ENCODE measurements at regions not wholly inside any gene's neighbourhood (a gene's known extent, or its start where the extent isn't known, plus 50 kb on each side); places are given as distances from the start of the nearest gene placed in this dataset.

- H4K20me1 ChIP-seq (ENCODE audit: insufficient read depth): no peaks in the 10 kb centered on the region
- H3K9ac ChIP-seq (ENCODE audit: low read length): no peak overlapping the region
- no peaks in the 10 kb centered on the region for H3K9me3 ChIP-seq (ENCODE audit: low read length)
- no peaks in the 10 kb centered on the region for H3K36me3 ChIP-seq (ENCODE audit: insufficient read depth, low read length)
- no peaks in the 10 kb centered on the region for H3K9me2 ChIP-seq (ENCODE audit: insufficient read depth, low read length)
- no peak overlapping the region for H3K27ac ChIP-seq (ENCODE audit: low read length)
- TF ChIP-seq TAF1 (IDR thresholded peaks at IDR 0.05; ENCODE audit: low read depth) (no peak), CTCF (IDR thresholded peaks at IDR 0.05; ENCODE audit: poor library complexity, severe bottlenecking) (no peak), MXI1 (conservative IDR thresholded peaks at IDR 0.05; ENCODE audit: poor library complexity, severe bottlenecking) (no peak), REST (IDR thresholded peaks at IDR 0.05; ENCODE audit: borderline replicate concordance) (no peak), RAD21 (conservative IDR thresholded peaks at IDR 0.05) (no peak), POLR2AphosphoS5 (IDR thresholded peaks at IDR 0.05) (no peak), SMC3 (conservative IDR thresholded peaks at IDR 0.05; ENCODE audit: poor library complexity) (no peak), EZH2 (IDR thresholded peaks at IDR 0.05; ENCODE audit: borderline replicate concordance, insufficient read depth, low read length, poor library complexity, severe bottlenecking) (no peak)
- H3K27me3 ChIP-seq (ENCODE audit: insufficient read depth, low read depth, low read length): no peaks in the 10 kb centered on the region
- no peak overlapping the region for H2AFZ ChIP-seq (ENCODE audit: low read depth, low read length)
- no peak overlapping the region for H3K4me2 ChIP-seq (ENCODE audit: low read length)
- H3F3A ChIP-seq (ENCODE audit: insufficient read depth, low read length, poor library complexity, severe bottlenecking): no peaks in the 10 kb centered on the region
- H3K4me3 ChIP-seq (ENCODE audit: low read length): no peak overlapping the region
- no peaks in the 10 kb centered on the region for H3K79me2 ChIP-seq (replicated peaks; ENCODE audit: insufficient read depth, low read length)
Measured at GRCh38 chr7:25828468-25828867, 323.5 kb upstream of the NFE2L3 start.

DNA sequence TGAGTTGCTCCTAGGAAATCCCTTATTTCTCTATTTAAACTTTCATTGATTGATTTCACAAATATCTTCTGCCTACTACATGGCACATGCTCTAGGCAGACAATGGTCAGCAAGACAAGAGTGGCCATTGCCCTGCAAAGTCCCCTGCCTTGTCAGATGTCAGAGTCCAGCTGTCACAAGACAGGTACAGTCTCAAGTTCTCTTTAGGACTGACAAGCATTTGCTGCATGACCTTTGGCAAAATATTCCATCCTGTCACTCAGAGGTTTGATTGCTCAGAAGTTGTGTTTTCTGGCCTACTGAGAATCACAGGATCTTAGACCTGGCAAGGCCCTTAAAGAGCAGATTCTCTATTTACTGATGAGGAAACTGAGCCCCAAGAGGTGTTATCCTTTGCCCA is 322.3 kb upstream of the NFE2L3 start:
- Histone ChIP-seq H3K9me2 (ENCODE audit: insufficient read depth, low read length) (no peaks in the 10 kb centered on the region), H3K36me3 (ENCODE audit: insufficient read depth, low read length) (no peaks in the 10 kb centered on the region), H4K20me1 (ENCODE audit: insufficient read depth) (no peaks in the 10 kb centered on the region), H3K27ac (ENCODE audit: low read length) (no peak overlapping the region), H3K9me3 (ENCODE audit: low read length) (no peaks in the 10 kb centered on the region), H3F3A (ENCODE audit: insufficient read depth, low read length, poor library complexity, severe bottlenecking) (no peaks in the 10 kb centered on the region), H3K9ac (ENCODE audit: low read length) (no peak overlapping the region), H2AFZ (ENCODE audit: low read depth, low read length) (no peak overlapping the region), H3K27me3 (ENCODE audit: insufficient read depth, low read depth, low read length) (no peaks in the 10 kb centered on the region), H3K79me2 (replicated peaks; ENCODE audit: insufficient read depth, low read length) (no peaks in the 10 kb centered on the region), H3K4me3 (ENCODE audit: low read length) (no peak overlapping the region), H3K4me2 (ENCODE audit: low read length) (no peak overlapping the region)
- no peak for TF ChIP-seq SMC3 (conservative IDR thresholded peaks at IDR 0.05; ENCODE audit: poor library complexity)
- TF ChIP-seq MXI1 (conservative IDR thresholded peaks at IDR 0.05; ENCODE audit: poor library complexity, severe bottlenecking): no peak
- TF ChIP-seq EP300 (conservative IDR thresholded peaks at IDR 0.05; ENCODE audit: poor library complexity, severe bottlenecking): no peak
- no peak for TF ChIP-seq TAF1 (IDR thresholded peaks at IDR 0.05; ENCODE audit: low read depth)
- no peak for TF ChIP-seq RAD21 (conservative IDR thresholded peaks at IDR 0.05)
- TF ChIP-seq EZH2 (IDR thresholded peaks at IDR 0.05; ENCODE audit: borderline replicate concordance, insufficient read depth, low read length, poor library complexity, severe bottlenecking): no peak
- TF ChIP-seq REST (IDR thresholded peaks at IDR 0.05; ENCODE audit: borderline replicate concordance): no peak
- TF ChIP-seq POLR2AphosphoS5 (IDR thresholded peaks at IDR 0.05): no peak
- TF ChIP-seq CTCF (IDR thresholded peaks at IDR 0.05; ENCODE audit: poor library complexity, severe bottlenecking): no peak

Measured in neural cell (in vitro differentiated cells).